ENCODE measurements at regions not wholly inside any gene's neighbourhood (a gene's known extent, or its start where the extent isn't known, plus 50 kb on each side); places are given as distances from the start of the nearest gene placed in this dataset.

DNA sequence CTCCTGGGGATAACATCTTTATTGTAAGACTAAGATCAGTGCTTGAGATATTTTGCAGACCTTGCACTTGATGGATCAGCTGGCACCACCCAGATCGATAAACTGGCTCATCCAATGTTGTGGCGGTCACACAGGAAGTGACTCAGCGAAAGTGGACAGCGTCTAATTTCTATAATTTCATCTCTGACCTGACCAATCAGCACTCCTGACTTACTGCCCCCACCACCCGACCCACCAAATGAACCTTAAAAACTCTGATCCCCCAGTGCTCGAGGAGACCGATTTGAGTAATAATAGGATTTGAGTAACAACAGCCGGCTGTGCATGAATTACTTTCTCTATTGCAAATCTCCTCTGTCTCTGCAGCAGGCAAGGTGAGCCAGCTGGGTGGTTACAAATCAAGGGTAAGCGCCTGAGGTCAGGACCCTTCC, 62.7 kb upstream of the RNU6-1 start:
- TF ChIP-seq CTCF (IDR thresholded peaks at IDR 0.05): no peak
- TF ChIP-seq POLR2A (IDR thresholded peaks at IDR 0.05): no peak

All from breast epithelium (tissue), 3 donors.